ENCODE measurements at regions not wholly inside any gene's neighbourhood (a gene's known extent, or its start where the extent isn't known, plus 50 kb on each side); places are given as distances from the start of the nearest gene placed in this dataset.

DNA sequence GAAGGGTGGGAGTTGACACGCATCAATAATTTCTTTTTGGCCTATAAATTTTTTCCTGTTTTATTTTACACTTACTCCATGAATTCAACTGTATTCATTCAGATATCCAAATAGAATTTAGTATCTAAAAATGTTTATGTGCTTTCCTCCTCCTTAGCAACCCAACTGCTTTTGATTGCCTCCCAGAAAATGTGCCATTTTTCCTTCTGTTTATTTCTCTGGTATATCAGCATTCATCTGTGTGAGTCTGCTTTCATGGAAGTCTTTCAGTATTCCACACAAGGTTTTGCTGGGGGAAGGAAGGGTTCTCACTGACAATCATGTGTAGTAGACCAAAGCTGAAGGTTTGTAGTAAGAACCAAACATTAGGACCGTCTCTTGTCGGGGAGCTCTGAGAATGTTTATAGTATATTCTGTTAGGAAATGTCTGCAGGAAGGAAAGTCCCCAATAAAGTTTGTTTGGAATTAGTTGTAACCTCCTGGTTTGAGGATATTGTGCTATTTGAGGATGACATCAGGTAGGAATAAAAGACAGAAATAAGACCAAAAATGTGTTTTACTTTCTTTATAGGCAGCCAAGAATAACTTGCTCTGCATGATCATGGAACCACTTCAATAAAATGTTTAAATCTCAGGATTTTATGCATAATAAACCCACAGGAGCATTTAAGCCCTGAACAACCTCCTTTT, 673.6 kb upstream of the INTU start:
- no peak for DNase-seq (ENCODE audit: low read depth)
- TF ChIP-seq, protein P1, sequence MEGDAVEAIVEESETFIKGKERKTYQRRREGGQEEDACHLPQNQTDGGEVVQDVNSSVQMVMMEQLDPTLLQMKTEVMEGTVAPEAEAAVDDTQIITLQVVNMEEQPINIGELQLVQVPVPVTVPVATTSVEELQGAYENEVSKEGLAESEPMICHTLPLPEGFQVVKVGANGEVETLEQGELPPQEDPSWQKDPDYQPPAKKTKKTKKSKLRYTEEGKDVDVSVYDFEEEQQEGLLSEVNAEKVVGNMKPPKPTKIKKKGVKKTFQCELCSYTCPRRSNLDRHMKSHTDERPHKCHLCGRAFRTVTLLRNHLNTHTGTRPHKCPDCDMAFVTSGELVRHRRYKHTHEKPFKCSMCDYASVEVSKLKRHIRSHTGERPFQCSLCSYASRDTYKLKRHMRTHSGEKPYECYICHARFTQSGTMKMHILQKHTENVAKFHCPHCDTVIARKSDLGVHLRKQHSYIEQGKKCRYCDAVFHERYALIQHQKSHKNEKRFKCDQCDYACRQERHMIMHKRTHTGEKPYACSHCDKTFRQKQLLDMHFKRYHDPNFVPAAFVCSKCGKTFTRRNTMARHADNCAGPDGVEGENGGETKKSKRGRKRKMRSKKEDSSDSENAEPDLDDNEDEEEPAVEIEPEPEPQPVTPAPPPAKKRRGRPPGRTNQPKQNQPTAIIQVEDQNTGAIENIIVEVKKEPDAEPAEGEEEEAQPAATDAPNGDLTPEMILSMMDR (IDR thresholded peaks at IDR 0.05; ENCODE audit: insufficient read depth, low read depth, low read length) = no peak
- H3K4me3 ChIP-seq (ENCODE audit: low read depth, low read length) = no peak overlapping the region

- TF ChIP-seq, protein P1 (IDR thresholded peaks at IDR 0.05; ENCODE audit: insufficient read depth, low read depth, low read length) = no peak
- H3K4me3 ChIP-seq (ENCODE audit: low read depth, low read length) = no peak overlapping the region
- DNase-seq (ENCODE audit: low read depth) = no peak
These were observed 672.0 kb upstream of the INTU start for GRCh38 chr4:126960760-126961159.

- no peak for DNase-seq (ENCODE audit: low read depth)
- TF ChIP-seq, protein P1 (IDR thresholded peaks at IDR 0.05; ENCODE audit: insufficient read depth, low read depth, low read length) = no peak
- H3K4me3 ChIP-seq (ENCODE audit: low read depth, low read length) = no peak overlapping the region
These were observed 671.1 kb upstream of the INTU start for GRCh38 chr4:126961661-126962060.

- TF ChIP-seq, protein P1 (IDR thresholded peaks at IDR 0.05; ENCODE audit: insufficient read depth, low read depth, low read length) = no peak
- H3K4me3 ChIP-seq (ENCODE audit: low read depth, low read length) = no peak overlapping the region
- DNase-seq (ENCODE audit: low read depth) = no peak
These were observed 666.9 kb upstream of the INTU start for GRCh38 chr4:126965877-126966276.

DNA sequence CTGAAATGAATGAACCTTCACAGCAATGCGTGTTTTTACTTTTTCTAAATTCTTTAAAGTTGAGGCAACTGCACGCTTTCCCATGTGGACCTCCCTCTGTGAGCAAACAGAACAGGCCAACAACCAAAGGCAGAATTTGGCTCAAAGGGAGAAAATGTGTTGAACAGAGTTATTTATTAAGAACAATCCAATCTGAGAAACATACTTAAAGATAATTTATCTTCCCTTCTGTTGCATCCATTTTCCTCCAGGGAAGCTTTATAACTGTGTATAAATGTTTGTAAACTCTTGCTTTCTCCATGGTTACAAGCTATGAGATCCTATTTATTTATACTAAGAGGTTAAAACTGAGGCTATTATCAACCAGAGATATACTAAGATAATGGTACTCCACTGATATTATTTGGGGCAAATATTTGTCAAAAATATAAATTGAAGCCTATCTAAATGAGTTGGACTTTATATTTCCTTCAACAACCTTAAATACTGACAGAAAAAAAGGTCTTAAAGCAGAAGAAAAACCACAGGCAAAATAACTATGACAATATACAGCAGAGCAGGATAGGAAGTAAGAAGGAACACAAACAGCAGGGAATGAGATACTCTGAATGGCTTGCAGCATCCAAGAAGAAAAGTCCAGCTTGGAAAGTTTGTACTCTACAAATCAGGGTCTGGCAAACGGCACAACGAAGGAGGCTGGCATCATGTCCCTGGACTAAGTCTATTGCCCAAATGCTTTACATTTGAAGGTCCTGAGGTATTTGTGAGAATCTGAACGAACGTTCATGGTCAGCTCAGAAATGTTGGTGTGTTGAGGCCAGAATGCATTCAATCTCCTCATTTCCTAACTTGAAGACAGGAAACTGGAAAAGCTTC, 663.2 kb upstream of the INTU start:
- no peak overlapping the region for H3K4me3 ChIP-seq (ENCODE audit: low read depth, low read length)
- DNase-seq (ENCODE audit: low read depth) = peak; percentile 40
- TF ChIP-seq, protein P1 (IDR thresholded peaks at IDR 0.05; ENCODE audit: insufficient read depth, low read depth, low read length) = no peak

DNA sequence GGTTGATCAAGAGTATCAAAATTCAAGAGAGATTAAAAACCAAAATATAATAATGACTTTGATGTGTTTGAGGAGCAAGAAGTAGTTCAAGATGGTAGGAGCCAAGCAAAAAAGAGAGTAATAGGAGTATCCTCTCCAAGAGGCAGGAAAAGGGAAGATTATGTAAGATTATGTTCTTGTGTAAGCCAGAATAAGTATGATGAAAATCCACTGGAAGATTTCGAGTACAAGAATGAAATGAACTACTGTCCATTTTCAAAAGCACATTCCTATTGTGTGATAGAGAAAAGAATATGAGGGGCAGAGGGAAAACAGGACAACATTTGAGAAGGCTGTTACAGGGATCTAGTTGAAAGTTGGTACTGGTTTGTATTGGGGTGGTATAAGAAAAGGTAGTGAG, 659.6 kb upstream of the INTU start:
- DNase-seq (ENCODE audit: low read depth) = no peak

More for the DNA sequence above, 659.6 kb upstream of the INTU start:
- TF ChIP-seq, protein P1 (IDR thresholded peaks at IDR 0.05; ENCODE audit: insufficient read depth, low read depth, low read length) = no peak
- no peak overlapping the region for H3K4me3 ChIP-seq (ENCODE audit: low read depth, low read length)

All from fibroblast of villous mesenchyme (primary cell).